ENCODE measurements at regions not wholly inside any gene's neighbourhood (a gene's known extent, or its start where the extent isn't known, plus 50 kb on each side); places are given as distances from the start of the nearest gene placed in this dataset.
"Not testable (repeated sequence)": the region's sequence is repeated elsewhere in the genome, so short reads cannot be mapped to it uniquely, and the experiment has no call there.

DNA sequence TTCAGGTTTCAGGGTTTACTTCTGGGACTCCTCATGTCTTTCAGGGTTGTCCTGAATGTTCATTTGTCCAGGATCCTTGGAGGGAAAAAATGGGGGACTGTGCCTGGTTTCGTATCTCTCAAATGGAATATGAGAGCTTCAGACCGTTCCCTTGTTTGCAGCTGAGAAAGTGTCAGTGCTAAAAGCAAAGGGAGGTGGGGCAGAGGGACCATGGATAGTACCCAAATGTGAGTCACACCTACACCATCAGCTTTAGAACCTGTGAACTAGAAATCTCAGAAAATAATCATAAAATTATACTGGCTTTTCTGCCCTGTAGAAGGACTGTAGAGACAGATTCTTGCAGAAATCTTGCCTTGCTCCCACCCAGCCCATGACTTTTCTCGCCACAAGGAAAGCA is 84.3 kb upstream of the TAF11L2 start:
- no peak overlapping the region for H3K27ac ChIP-seq (ENCODE audit: insufficient read depth, low read depth, low read length)
- no peaks in the 10 kb centered on the region for H3K79me2 ChIP-seq (ENCODE audit: control insufficient read depth, insufficient read depth, low read length)
- H3K9me1 ChIP-seq (replicated peaks; ENCODE audit: control insufficient read depth, extremely low read depth, insufficient read depth, low read length) = no peaks in the 10 kb centered on the region
- H3K4me2 ChIP-seq (ENCODE audit: insufficient read depth, low read length) = no peak overlapping the region
- BruUV-seq (replicated peaks) = no TSS peak
- H2AFZ ChIP-seq (ENCODE audit: low read depth, low read length) = no peak overlapping the region
- H3K4me1 ChIP-seq (ENCODE audit: control insufficient read depth, extremely low read depth, insufficient read depth, low read length) = no peaks in the 10 kb centered on the region
- no peak overlapping the region for H3K9ac ChIP-seq (replicated peaks; ENCODE audit: extremely low read depth, insufficient read depth, low read length)
- dilution Hi-C loops (cut with MboI; ENCODE audit: extremely low pct_ligation_motif_present, low sequenced_read_pairs) (no loop called here), intact Hi-C loops (cut with micrococcal nuclease) (no loop called here)
- H3K4me3 ChIP-seq (replicated peaks in 1 of 3; ENCODE audit: insufficient read depth in 1 of 3, low read depth in 1 of 3, low read length in 3 of 3) = no peak overlapping the region
- TF ChIP-seq, protein P1, sequence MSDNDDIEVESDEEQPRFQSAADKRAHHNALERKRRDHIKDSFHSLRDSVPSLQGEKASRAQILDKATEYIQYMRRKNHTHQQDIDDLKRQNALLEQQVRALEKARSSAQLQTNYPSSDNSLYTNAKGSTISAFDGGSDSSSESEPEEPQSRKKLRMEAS (IDR thresholded peaks at IDR 0.05; ENCODE audit: insufficient read depth, insufficient read length) = no peak
- TF ChIP-seq EZH2 (IDR thresholded peaks at IDR 0.05; ENCODE audit: borderline replicate concordance, low read depth, low read length, severe bottlenecking) (no peak), FOS (IDR thresholded peaks at IDR 0.05; ENCODE audit: borderline replicate concordance, insufficient read depth, low read length) (no peak), JUN (IDR thresholded peaks at IDR 0.05; ENCODE audit: borderline replicate concordance, insufficient read depth, insufficient read length, low read depth) (no peak)
- FAIRE-seq (no peak), DNase-seq (ENCODE audit: low read depth, low spot score) (no peak)
- ChIA-PET CTCF (no interaction called here), POLR2A (no interaction called here)
- no peaks in the 10 kb centered on the region for H3K27me3 ChIP-seq (ENCODE audit: control insufficient read depth in 2 of 2, insufficient read depth in 2 of 2, low read length in 2 of 2)
- no peaks in the 10 kb centered on the region for H4K20me1 ChIP-seq (replicated peaks; ENCODE audit: control insufficient read depth, extremely low read depth, insufficient read depth, low read length)
- no peaks in the 10 kb centered on the region for H3K9me3 ChIP-seq (replicated peaks; ENCODE audit: control insufficient read depth, insufficient read depth, low read length)
- no peaks in the 10 kb centered on the region for H3K36me3 ChIP-seq (ENCODE audit: control insufficient read depth in 2 of 2, extremely low read depth in 1 of 2, insufficient read depth in 2 of 2, low read length in 2 of 2)

DNA sequence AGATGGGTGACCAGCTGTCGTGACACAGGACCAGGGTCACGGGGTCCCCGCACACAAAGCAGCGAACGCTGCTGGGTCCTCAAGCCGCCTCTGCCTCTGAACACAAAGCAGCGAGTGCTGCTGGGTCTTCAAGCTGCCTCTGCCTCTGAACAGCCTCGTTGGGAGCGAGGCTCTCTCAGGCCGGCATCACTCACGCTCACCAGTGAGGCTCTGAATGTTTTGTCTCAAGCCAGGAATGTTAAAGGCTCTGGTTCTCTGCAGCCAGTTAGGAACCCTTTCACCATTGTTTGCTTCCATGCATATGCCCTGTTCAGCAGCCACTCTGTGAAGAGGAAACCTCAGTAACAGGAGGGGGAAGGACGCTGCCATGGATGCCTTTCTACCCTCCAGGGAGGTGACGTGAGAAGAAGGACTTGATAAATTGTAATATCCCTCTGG is 82.7 kb upstream of the TAF11L2 start:
- Histone ChIP-seq H4K20me1 (replicated peaks; ENCODE audit: control insufficient read depth, extremely low read depth, insufficient read depth, low read length) (no peaks in the 10 kb centered on the region), H3K4me3 (replicated peaks in 1 of 3; ENCODE audit: insufficient read depth in 1 of 3, low read depth in 1 of 3, low read length in 3 of 3) (no peak overlapping the region), H3K4me2 (ENCODE audit: insufficient read depth, low read length) (no peak overlapping the region), H3K9me1 (replicated peaks; ENCODE audit: control insufficient read depth, extremely low read depth, insufficient read depth, low read length) (no peaks in the 10 kb centered on the region), H3K27me3 (ENCODE audit: control insufficient read depth in 2 of 2, insufficient read depth in 2 of 2, low read length in 2 of 2) (no peaks in the 10 kb centered on the region), H3K9ac (replicated peaks; ENCODE audit: extremely low read depth, insufficient read depth, low read length) (no peak overlapping the region), H3K4me1 (ENCODE audit: control insufficient read depth, extremely low read depth, insufficient read depth, low read length) (no peaks in the 10 kb centered on the region), H3K79me2 (ENCODE audit: control insufficient read depth, insufficient read depth, low read length) (no peaks in the 10 kb centered on the region), H2AFZ (ENCODE audit: low read depth, low read length) (no peak overlapping the region), H3K9me3 (replicated peaks; ENCODE audit: control insufficient read depth, insufficient read depth, low read length) (no peaks in the 10 kb centered on the region), H3K27ac (ENCODE audit: insufficient read depth, low read depth, low read length) (no peak overlapping the region), H3K36me3 (ENCODE audit: control insufficient read depth in 2 of 2, extremely low read depth in 1 of 2, insufficient read depth in 2 of 2, low read length in 2 of 2) (no peaks in the 10 kb centered on the region)
- intact Hi-C loops (cut with micrococcal nuclease) = no loop called here
- POLR2A ChIA-PET = no interaction called here
- no TSS peak for BruUV-seq (replicated peaks)
- TF ChIP-seq, protein P2, sequence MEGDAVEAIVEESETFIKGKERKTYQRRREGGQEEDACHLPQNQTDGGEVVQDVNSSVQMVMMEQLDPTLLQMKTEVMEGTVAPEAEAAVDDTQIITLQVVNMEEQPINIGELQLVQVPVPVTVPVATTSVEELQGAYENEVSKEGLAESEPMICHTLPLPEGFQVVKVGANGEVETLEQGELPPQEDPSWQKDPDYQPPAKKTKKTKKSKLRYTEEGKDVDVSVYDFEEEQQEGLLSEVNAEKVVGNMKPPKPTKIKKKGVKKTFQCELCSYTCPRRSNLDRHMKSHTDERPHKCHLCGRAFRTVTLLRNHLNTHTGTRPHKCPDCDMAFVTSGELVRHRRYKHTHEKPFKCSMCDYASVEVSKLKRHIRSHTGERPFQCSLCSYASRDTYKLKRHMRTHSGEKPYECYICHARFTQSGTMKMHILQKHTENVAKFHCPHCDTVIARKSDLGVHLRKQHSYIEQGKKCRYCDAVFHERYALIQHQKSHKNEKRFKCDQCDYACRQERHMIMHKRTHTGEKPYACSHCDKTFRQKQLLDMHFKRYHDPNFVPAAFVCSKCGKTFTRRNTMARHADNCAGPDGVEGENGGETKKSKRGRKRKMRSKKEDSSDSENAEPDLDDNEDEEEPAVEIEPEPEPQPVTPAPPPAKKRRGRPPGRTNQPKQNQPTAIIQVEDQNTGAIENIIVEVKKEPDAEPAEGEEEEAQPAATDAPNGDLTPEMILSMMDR (IDR thresholded peaks at IDR 0.05; ENCODE audit: extremely low read depth in 1 of 2, insufficient read depth in 1 of 2, low read depth in 1 of 2, low read length in 2 of 2) = no peak
- TF ChIP-seq JUN (IDR thresholded peaks at IDR 0.05; ENCODE audit: borderline replicate concordance, insufficient read depth, insufficient read length, low read depth) (no peak), POLR2AphosphoS5 (IDR thresholded peaks at IDR 0.05; ENCODE audit: insufficient read depth, low read depth, low read length) (no peak)
- CTCF ChIA-PET = no interaction called here
- dilution Hi-C loops (cut with MboI; ENCODE audit: extremely low pct_ligation_motif_present, low sequenced_read_pairs) = no loop called here
- no peak for FAIRE-seq
- no peak for DNase-seq (ENCODE audit: low read depth, low spot score)

DNA sequence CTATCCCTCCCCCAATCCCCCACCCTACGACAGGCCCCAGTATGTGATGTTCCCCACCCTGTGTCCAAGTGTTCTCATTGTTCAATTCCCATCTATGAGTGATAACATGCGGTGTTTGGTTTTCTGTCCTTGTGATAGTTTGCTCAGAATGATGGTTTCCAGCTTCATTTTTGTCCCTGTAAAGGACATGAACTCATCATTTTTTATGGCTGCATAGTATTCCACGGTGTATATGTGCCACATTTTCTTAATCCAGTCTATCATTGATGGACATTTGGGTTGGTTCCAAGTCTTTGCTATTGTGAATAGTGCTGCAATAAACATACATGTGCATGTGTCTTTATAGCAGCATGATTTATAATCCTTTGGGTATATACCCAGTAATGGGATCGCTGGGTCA is 81.7 kb upstream of the TAF11L2 start:
- H3K79me2 ChIP-seq (ENCODE audit: control insufficient read depth, insufficient read depth, low read length); CTCF ChIA-PET; H3K4me3 ChIP-seq (replicated peaks in 1 of 3; ENCODE audit: insufficient read depth in 1 of 3, low read depth in 1 of 3, low read length in 3 of 3); DNase-seq (ENCODE audit: low read depth, low spot score); H3K4me1 ChIP-seq (ENCODE audit: control insufficient read depth, extremely low read depth, insufficient read depth, low read length); H3K4me2 ChIP-seq (ENCODE audit: insufficient read depth, low read length); H4K20me1 ChIP-seq (replicated peaks; ENCODE audit: control insufficient read depth, extremely low read depth, insufficient read depth, low read length); H3K27me3 ChIP-seq (ENCODE audit: control insufficient read depth in 2 of 2, insufficient read depth in 2 of 2, low read length in 2 of 2); H2AFZ ChIP-seq (ENCODE audit: low read depth, low read length); BruUV-seq (replicated peaks); H3K36me3 ChIP-seq (ENCODE audit: control insufficient read depth in 2 of 2, extremely low read depth in 1 of 2, insufficient read depth in 2 of 2, low read length in 2 of 2); H3K9ac ChIP-seq (replicated peaks; ENCODE audit: extremely low read depth, insufficient read depth, low read length); H3K27ac ChIP-seq (ENCODE audit: insufficient read depth, low read depth, low read length); FAIRE-seq; POLR2A ChIA-PET; intact Hi-C loops (cut with micrococcal nuclease); dilution Hi-C loops (cut with MboI; ENCODE audit: extremely low pct_ligation_motif_present, low sequenced_read_pairs); H3K9me1 ChIP-seq (replicated peaks; ENCODE audit: control insufficient read depth, extremely low read depth, insufficient read depth, low read length); H3K9me3 ChIP-seq (replicated peaks; ENCODE audit: control insufficient read depth, insufficient read depth, low read length): not testable (repeated sequence)
